ENCODE measurements at regions not wholly inside any gene's neighbourhood (a gene's known extent, or its start where the extent isn't known, plus 50 kb on each side); places are given as distances from the start of the nearest gene placed in this dataset.

- ChIA-PET CTCF (no interaction called here), POLR2A (no interaction called here)
- no peak for TF ChIP-seq CTCF (IDR thresholded peaks at IDR 0.05; ENCODE audit: control extremely low read depth, extremely low read depth, low read depth, missing control alignments)
- DNase-seq (ENCODE audit: extremely low spot score), result no peak
Measured at GRCh38 chr11:28757725-28758515, 649.7 kb downstream of the METTL15 start.

GRCh38 chr11:28756977-28757376, 648.8 kb downstream of the METTL15 start:
- no peak for DNase-seq (ENCODE audit: extremely low spot score)
- ChIA-PET POLR2A (no interaction called here), CTCF (no interaction called here)
- no peak for TF ChIP-seq CTCF (IDR thresholded peaks at IDR 0.05; ENCODE audit: control extremely low read depth, extremely low read depth, low read depth, missing control alignments)

GRCh38 chr11:28743061-28743550, 634.9 kb downstream of the METTL15 start:
- ChIA-PET POLR2A (no interaction called here), CTCF (no interaction called here)
- TF ChIP-seq CTCF (IDR thresholded peaks at IDR 0.05; ENCODE audit: control extremely low read depth, extremely low read depth, low read depth, missing control alignments), result no peak
- no peak for DNase-seq (ENCODE audit: extremely low spot score)

- TF ChIP-seq CTCF (IDR thresholded peaks at IDR 0.05; ENCODE audit: control extremely low read depth, extremely low read depth, low read depth, missing control alignments), result no peak
- DNase-seq (ENCODE audit: extremely low spot score), result no peak
- ChIA-PET POLR2A (no interaction called here), CTCF (no interaction called here)
Measured at GRCh38 chr11:28739489-28740280, 631.5 kb downstream of the METTL15 start.

GRCh38 chr11:28738549-28738948, 630.4 kb downstream of the METTL15 start:
- no peak for TF ChIP-seq CTCF (IDR thresholded peaks at IDR 0.05; ENCODE audit: control extremely low read depth, extremely low read depth, low read depth, missing control alignments)
- ChIA-PET CTCF (interaction anchor here (1.5 kb wide), 1 partner anchor 11 kb away, joined by 4 read pairs; no protein-coding TSS in a partner anchor), POLR2A (no interaction called here)
- DNase-seq (ENCODE audit: extremely low spot score), result no peak

GRCh38 chr11:28736256-28736655, 628.1 kb downstream of the METTL15 start:
- ChIA-PET POLR2A (no interaction called here), CTCF (interaction anchor here (1.0 kb wide), 1 partner anchor 17 kb away, joined by 3 read pairs; no protein-coding TSS in a partner anchor)
- TF ChIP-seq CTCF (IDR thresholded peaks at IDR 0.05; ENCODE audit: control extremely low read depth, extremely low read depth, low read depth, missing control alignments), result no peak
- DNase-seq (ENCODE audit: extremely low spot score), result no peak

Measured in GM10248 (cell line).